ENCODE measurements at regions not wholly inside any gene's neighbourhood (a gene's known extent, or its start where the extent isn't known, plus 50 kb on each side); places are given as distances from the start of the nearest gene placed in this dataset.

DNA sequence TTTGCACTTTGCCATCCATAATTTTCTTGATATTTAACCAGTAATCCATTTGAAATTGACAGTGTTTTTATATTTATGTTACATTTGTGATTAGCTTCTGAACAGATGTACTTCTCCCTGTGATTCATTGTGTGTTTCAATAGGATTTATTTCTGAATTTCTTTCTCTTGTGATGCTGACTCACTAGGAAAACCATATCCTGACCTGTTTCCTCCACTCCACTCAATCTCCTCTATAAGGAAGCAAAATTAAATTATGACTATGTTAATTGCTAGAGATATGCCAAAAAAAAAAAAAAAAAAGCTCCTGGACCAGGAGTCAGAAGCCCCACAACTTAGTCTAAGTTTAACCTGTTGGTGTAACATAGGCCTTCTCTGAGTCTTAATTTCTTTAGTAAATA is 614.6 kb upstream of the SPRY2 start:
- H3K4me1 ChIP-seq (replicated peaks in 1 of 2): no peaks in the 10 kb centered on the region
- no peak for TF ChIP-seq POLR2A (IDR thresholded peaks at IDR 0.05)
- TF ChIP-seq, protein P1, sequence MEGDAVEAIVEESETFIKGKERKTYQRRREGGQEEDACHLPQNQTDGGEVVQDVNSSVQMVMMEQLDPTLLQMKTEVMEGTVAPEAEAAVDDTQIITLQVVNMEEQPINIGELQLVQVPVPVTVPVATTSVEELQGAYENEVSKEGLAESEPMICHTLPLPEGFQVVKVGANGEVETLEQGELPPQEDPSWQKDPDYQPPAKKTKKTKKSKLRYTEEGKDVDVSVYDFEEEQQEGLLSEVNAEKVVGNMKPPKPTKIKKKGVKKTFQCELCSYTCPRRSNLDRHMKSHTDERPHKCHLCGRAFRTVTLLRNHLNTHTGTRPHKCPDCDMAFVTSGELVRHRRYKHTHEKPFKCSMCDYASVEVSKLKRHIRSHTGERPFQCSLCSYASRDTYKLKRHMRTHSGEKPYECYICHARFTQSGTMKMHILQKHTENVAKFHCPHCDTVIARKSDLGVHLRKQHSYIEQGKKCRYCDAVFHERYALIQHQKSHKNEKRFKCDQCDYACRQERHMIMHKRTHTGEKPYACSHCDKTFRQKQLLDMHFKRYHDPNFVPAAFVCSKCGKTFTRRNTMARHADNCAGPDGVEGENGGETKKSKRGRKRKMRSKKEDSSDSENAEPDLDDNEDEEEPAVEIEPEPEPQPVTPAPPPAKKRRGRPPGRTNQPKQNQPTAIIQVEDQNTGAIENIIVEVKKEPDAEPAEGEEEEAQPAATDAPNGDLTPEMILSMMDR (IDR thresholded peaks at IDR 0.05): no peak
- intact Hi-C loops (cut with DNase I): no loop called here

GRCh38 chr13:80952158-80952557 is 611.2 kb upstream of the SPRY2 start:
- no peak overlapping the region for H3K4me3 ChIP-seq
- 85 to 94% (median 93%) methylated on average over 2 of the region's 2 CpGs for whole genome bisulfite sequencing, 4 donors
- H3K9me3 ChIP-seq (replicated peaks in 1 of 3): no peaks in the 10 kb centered on the region
- no peaks in the 10 kb centered on the region for H3K36me3 ChIP-seq (replicated peaks in 1 of 2)
- H3K27ac ChIP-seq: no peak overlapping the region
- H3K4me1 ChIP-seq (replicated peaks in 1 of 2): no peaks in the 10 kb centered on the region
- intact Hi-C loops (cut with DNase I): no loop called here
- TF ChIP-seq, protein P1 (IDR thresholded peaks at IDR 0.05): no peak
- TF ChIP-seq POLR2A (IDR thresholded peaks at IDR 0.05): no peak
- no peaks in the 10 kb centered on the region for H3K27me3 ChIP-seq
- DNase-seq: no peak

More for the DNA sequence above, 614.6 kb upstream of the SPRY2 start:
- H3K9me3 ChIP-seq (replicated peaks in 1 of 3): no peaks in the 10 kb centered on the region
- no peak overlapping the region for H3K4me3 ChIP-seq
- H3K36me3 ChIP-seq (replicated peaks in 1 of 2): no peaks in the 10 kb centered on the region
- H3K27me3 ChIP-seq: no peaks in the 10 kb centered on the region
- DNase-seq: no peak
- H3K27ac ChIP-seq: no peak overlapping the region

DNA sequence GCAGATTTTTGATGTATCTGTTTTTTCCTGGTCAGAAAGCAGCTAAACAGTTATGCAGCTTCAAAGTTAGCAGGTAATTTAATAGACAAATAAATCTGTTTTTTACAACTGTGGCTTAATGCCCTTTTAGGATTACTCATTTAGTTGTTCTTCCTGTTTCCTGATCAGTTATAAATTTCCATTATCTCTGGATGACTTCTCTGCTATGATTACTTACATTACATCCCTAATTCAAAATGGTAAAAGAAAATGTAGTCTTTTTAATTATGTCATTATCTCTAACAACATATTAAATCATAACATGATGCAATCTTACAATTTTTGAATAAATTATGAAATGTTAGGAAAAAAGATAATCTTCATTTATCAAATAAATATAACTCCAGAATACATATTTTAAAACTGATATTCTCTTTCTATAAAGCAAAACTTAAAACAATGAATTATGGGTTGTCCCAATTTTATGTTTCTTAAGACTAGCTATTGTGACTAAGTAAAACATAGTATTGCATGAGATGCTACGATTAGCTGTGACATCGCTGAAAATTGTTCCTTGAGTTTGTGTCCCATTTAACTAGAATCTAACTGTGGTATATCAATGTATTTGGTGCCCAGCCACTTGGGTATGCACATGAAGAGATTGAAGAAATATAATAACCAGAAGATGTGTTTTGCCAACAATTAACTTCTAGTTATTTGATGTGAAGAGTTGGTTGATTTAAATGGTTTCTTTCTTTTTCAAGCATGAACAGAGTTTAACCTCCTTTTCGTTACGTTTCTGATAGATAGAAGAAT is 605.3 kb upstream of the SPRY2 start:
- H3K4me3 ChIP-seq: no peak overlapping the region
- no peaks in the 10 kb centered on the region for H3K27me3 ChIP-seq
- intact Hi-C loops (cut with DNase I): no loop called here
- no peak for DNase-seq
- no peaks in the 10 kb centered on the region for H3K9me3 ChIP-seq (replicated peaks in 1 of 3)
- WGBS, 4 donors: 70 to 79% (median 76%) methylated on average over 4 of the region's 4 CpGs
- TF ChIP-seq, protein P1 (IDR thresholded peaks at IDR 0.05): no peak
- TF ChIP-seq POLR2A (IDR thresholded peaks at IDR 0.05): no peak
- no peaks in the 10 kb centered on the region for H3K4me1 ChIP-seq (replicated peaks in 1 of 2)
- no peaks in the 10 kb centered on the region for H3K36me3 ChIP-seq (replicated peaks in 1 of 2)
- no peak overlapping the region for H3K27ac ChIP-seq

DNA sequence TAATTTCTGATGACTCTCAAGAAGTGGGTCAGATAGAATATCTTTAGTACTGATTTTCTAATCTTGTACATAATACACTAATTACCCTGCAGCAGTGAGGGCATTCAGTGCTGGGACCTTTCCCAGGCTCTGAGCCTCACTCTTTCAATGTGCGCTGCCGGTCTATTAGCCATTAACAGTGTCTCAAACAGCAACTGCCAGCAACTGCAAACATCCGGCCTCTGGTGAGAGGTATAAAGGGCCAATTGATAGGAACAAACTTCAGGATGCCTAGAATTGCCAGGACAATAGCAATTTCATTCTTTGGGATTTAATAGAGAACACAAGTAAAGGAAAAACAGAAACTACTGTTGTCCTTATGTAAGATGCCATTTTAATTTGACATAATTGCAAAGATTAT is 604.4 kb upstream of the SPRY2 start:
- Histone ChIP-seq H3K4me3 (no peak overlapping the region), H3K9me3 (replicated peaks in 1 of 3) (no peaks in the 10 kb centered on the region), H3K27ac (no peak overlapping the region), H3K36me3 (replicated peaks in 1 of 2) (no peaks in the 10 kb centered on the region), H3K27me3 (no peaks in the 10 kb centered on the region), H3K4me1 (replicated peaks in 1 of 2) (no peaks in the 10 kb centered on the region)
- intact Hi-C loops (cut with DNase I): no loop called here
- 68 to 84% (median 75%) methylated on average over 3 of the region's 3 CpGs for WGBS, 4 donors
- TF ChIP-seq, protein P1 (IDR thresholded peaks at IDR 0.05): no peak
- no peak for TF ChIP-seq POLR2A (IDR thresholded peaks at IDR 0.05)
- DNase-seq: no peak
